Iris pigment epithelial cell (primary cell): ENCODE measurements at regions not wholly inside any gene's neighbourhood (a gene's known extent, or its start where the extent isn't known, plus 50 kb on each side); places are given as distances from the start of the nearest gene placed in this dataset.

Experiments
- DNase-seq: peaks from one replicate; pipeline ENCODE4 v3.0.0-alpha.2; 2011; ENCODE audit warnings: low read depth

DNA sequence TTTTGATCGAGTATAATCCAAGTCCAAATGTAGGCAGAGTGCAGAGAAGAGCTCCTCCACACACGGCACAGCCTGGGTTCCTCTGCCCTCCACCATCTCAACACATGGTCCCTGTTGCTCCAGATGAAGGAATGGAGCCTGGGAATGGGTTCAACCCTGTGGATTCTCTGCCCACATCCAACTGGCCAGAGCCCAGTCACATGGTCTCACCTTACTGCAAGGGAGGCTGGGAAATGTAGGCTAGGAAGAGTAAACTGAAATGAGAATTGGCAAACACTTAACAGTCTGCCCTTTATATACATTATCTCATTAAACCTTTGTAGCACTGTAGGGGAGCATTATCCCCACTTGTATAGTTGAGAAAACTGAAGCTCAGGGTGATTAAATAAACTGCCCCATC is 60.1 kb upstream of the RAB4A start:
- no peak for DNase-seq

DNA sequence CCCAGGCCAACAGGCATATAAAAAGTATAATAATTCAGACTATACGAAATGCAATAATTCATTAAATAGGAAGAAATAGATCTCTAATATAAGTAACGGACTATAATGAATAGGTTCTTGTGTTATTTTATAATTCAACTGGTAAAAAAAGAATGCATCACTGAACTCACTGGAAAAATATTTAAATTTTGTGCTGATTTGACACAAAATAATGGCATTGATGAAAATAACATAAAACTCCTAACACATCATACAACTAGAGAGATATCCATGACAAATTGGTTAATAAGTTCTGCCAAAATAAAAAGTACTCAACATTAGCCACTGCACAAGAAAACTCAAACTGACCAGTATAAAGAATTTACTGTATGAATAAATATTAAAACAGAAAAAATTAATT is 57.1 kb upstream of the RAB4A start:
- DNase-seq: no peak

DNA sequence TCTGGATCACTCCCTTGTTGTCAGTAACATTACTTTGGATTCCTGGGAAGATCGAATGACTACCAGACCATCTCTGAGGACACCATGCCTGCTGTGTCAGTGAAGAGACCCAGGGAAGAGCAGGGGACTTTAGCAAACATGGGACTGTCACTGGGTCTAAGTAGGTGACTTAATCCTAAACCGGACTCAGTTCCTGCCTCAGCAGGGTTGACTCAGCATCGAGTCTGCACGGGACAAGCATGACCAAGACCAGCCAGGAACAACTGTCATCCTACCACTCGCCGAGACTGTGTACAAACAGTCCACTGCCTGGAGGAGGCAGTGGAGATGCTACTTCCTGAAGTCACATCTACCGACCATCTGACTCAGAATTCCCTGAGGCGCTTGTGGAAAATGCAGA is 53.2 kb upstream of the RAB4A start:
- DNase-seq: no peak

DNA sequence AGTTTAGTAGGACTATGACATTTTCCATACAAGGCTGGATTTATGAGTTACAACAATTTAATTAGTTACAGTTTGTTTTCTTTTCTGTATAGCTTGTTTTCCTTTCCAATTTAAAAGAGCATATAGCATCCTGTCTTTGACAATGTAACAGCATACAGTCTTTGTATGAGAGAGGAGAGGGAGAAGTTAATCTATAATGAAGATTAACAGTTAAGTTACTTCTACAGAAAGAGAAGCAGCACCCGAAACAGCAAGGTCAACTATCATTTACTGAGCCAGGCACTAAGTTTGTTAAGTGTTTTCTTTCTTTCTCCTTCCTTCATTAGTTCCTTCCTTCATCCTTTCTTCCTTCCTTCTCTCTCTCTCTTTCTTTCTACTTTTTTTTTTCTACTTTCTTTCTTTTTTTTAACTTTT is 52.3 kb upstream of the RAB4A start:
- DNase-seq: no peak

DNA sequence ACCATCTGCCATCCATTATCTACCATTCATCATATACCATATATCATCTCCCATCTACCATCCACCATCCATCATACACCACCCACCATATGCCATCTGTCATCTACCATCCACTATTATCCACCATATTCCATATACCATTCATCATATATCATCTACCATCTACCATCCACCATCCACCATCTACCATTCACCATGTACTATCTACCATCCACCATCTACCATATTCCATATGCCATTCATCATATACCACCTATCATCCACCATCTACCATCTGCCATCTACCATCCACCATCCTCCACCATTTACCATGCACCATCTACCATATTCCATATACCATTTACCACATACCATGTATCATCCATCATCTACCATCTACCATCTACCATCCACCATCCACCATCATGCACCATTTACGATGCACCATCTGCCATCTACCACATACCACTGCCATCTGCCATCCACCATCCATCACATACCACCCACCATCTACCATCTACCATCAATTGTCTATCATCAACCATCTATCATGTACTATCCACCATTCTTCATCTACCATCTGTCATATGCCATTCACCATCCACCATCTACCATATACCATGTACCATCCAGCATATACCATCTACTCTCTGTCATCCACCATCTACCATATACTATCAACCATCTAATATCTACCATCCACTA is 50.6 kb upstream of the RAB4A start:
- no peak for DNase-seq

DNA sequence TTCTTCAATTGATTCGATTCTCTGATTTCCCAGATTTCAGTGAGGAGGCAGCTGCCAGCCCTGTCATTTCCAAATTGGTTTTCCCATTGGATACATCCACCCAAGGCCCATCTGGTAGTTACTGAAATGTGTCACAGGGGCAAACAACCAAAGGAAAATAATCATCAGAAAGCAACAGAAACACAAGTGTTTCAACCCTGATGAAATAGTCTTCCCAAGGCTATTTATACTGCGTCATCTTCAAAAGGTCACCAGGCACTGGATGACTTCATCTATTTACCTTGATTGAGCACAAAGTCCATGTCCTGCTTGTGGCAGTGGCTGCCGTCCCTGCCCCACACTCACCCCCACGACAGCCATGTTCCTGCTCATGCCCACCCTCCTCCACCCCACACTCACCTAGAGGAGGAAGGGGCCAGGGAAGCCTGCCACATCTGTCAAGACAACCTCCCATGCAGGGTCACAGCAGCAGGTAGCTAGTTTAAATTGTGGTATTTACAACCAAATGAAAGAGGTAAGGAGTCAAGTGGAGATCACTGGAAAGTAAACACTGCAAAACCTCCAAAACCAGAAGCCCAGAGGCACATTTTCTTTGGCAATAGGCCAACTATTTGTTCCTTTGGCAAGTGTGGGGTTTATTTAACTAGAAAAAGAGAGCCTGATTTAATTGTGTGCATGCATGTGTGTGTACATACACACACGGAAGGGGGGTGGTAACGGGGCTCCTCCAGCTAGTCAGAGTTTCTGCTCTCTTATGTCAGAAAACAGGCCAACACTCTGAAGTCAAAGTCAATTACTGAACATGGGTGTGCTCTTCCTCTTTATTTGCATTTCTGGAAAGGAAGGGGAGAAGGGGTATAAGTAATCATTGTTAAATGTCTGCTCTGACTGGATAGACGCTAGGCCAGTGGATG is 49.5 kb upstream of the RAB4A start:
- peak; percentile 76 for DNase-seq
